HepG2 (cell line): ENCODE measurements at regions not wholly inside any gene's neighbourhood (a gene's known extent, or its start where the extent isn't known, plus 50 kb on each side); places are given as distances from the start of the nearest gene placed in this dataset.

Experiments
- ATAC-seq: fragments of 200-7000 bp; cut with Tn5 transposase; 3 replicates; pipeline ENCODE4 v1.9.1; 2020; ENCODE audit warnings: mild to moderate bottlenecking, moderate library complexity
- BruUV-seq: library from RNA; stranded (reverse); fragments of 400-500 nt; replicated peaks from 2 replicates; lab custom pipeline; 2021; lab: Mats Ljungman, UMichigan
- CTCF ChIA-PET: fragments of 300-600 bp; formaldehyde crosslinking; extraction: SDS; loops from one replicate; lab custom pipeline; 2021; ENCODE audit warnings: low total read pairs, inconsistent platforms, low intra/inter-chr PET ratio; lab: Yijun Ruan, JAX
- POLR2A ChIA-PET: fragments of 350-600 bp; sonication (Branson Sonifier 250); formaldehyde crosslinking; loops from one replicate; lab custom pipeline; 2020; ENCODE audit warnings: antibody characterized with exemption, inconsistent platforms; lab: Yijun Ruan, JAX
- DNase-seq: peaks from one replicate; pipeline ENCODE4 v3.0.0-alpha.2; 2015; ENCODE audit warnings: low spot score
- FAIRE-seq: peaks from 3 replicates; lab custom pipeline; 2011; peaks lifted over from hg19 to GRCh38; lab: Jason Lieb, UNC
- H2AFZ ChIP-seq: one replicate; pipeline ENCODE4 v1.6.1; 2011; ENCODE audit warnings: low read length, inconsistent platforms
- H3K27ac ChIP-seq: fragments of 300-600 bp; 3 replicates; pipeline ENCODE4 v1.8.0; 2011; ENCODE audit warnings: mixed run types, mild to moderate bottlenecking, mixed read lengths, low read length, inconsistent platforms; ENCODE audit not compliant: insufficient read depth; ENCODE audit errors: extremely low read length
- H3K27me3 ChIP-seq, 2 experiments: fragments of 200-600 bp in 1 of 2; 2 replicates in 1 of 2; 3 replicates in 1 of 2; pipeline versions ENCODE4 v1.6.0 to v1.8.0; 2011; ENCODE audit warnings: low read length in 2 of 2, mild to moderate bottlenecking in 2 of 2, moderate library complexity in 2 of 2, inconsistent platforms in 1 of 2; ENCODE audit not compliant: insufficient read depth in 2 of 2, control insufficient read depth in 1 of 2
- H3K36me3 ChIP-seq, 2 experiments: fragments of 200-600 bp in 1 of 2; replicated peaks in 1 of 2; 2 replicates in 1 of 2; 3 replicates in 1 of 2; pipeline versions ENCODE4 v1.5.1 to v1.8.0; 2011; ENCODE audit warnings: low read length in 2 of 2, inconsistent platforms in 1 of 2; ENCODE audit not compliant: insufficient read depth in 2 of 2, control insufficient read depth in 1 of 2
- H3K4me1 ChIP-seq: 2 replicates; pipeline ENCODE4 v1.5.1; 2012; ENCODE audit warnings: low read length, inconsistent platforms; ENCODE audit not compliant: insufficient read depth
- H3K4me2 ChIP-seq: 2 replicates; pipeline ENCODE4 v1.6.0; 2011; ENCODE audit warnings: low read depth, low read length, inconsistent platforms
- H3K4me3 ChIP-seq, 3 experiments: fragments of 200-600 bp in 1 of 3; sonication (generic), shearing (Covaris generic) in 1 of 3; replicated peaks in 1 of 3; 2 replicates each; pipeline ENCODE4 v1.5.1; 2011 to 2016; ENCODE audit warnings: low read length in 3 of 3, inconsistent platforms in 2 of 3, low read depth in 2 of 3, mild to moderate bottlenecking in 2 of 3, control low read depth in 1 of 3, mixed read lengths in 1 of 3; ENCODE audit not compliant: insufficient read depth in 1 of 3
- H3K79me2 ChIP-seq: one replicate; pipeline ENCODE4 v1.6.1; 2011; ENCODE audit warnings: low read length, inconsistent platforms; ENCODE audit not compliant: insufficient read depth
- H3K9ac ChIP-seq: 2 replicates; pipeline ENCODE4 v1.6.0; 2011; ENCODE audit warnings: mild to moderate bottlenecking, low read depth, low read length, inconsistent platforms; ENCODE audit not compliant: insufficient read depth
- H3K9me3 ChIP-seq: 2 replicates; pipeline ENCODE4 v1.5.1; 2012; ENCODE audit warnings: mild to moderate bottlenecking, low read length
- H4K20me1 ChIP-seq: 2 replicates; pipeline ENCODE4 v1.6.0; 2011; ENCODE audit warnings: inconsistent platforms, mild to moderate bottlenecking, low read length, moderate library complexity; ENCODE audit not compliant: insufficient read depth
- ATM ChIP-seq: fragments of 450-650 bp; IDR thresholded peaks from 2 replicates; pipeline ENCODE4 v1.7.1; 2017; ENCODE audit warnings: mild to moderate bottlenecking, borderline replicate concordance
- BHLHE40 ChIP-seq: IDR thresholded peaks from 2 replicates; pipeline ENCODE4 v1.6.1; 2011; ENCODE audit warnings: low read length, improper control_type of control experiment
- GRHL1 ChIP-seq: sonication (generic); formaldehyde crosslinking; conservative IDR thresholded peaks from 2 replicates; pipeline ENCODE4 v1.8.0; 2022; ENCODE audit warnings: missing genetic modification reagents
- ISX ChIP-seq: sonication (generic); formaldehyde crosslinking; conservative IDR thresholded peaks from 2 replicates; pipeline ENCODE4 v1.5.0; 2020; ENCODE audit warnings: missing genetic modification reagents
- NFYC ChIP-seq: IDR thresholded peaks from 2 replicates; pipeline ENCODE4 v1.6.1; 2016; ENCODE audit warnings: missing genetic modification reagents, missing compliant biosample characterization
- NONO ChIP-seq, 2 experiments: fragments of 450-650 bp in 1 of 2; sonication (generic) in 1 of 2; formaldehyde crosslinking in 1 of 2; IDR thresholded peaks in 1 of 2; conservative IDR thresholded peaks in 1 of 2; 2 replicates each; pipeline versions ENCODE4 v1.6.1 to v1.8.0; 2017 to 2022; ENCODE audit warnings: mild to moderate bottlenecking in 1 of 2, missing genetic modification reagents in 1 of 2, moderate library complexity in 1 of 2
- SNAI1 ChIP-seq: sonication (generic); formaldehyde crosslinking; IDR thresholded peaks from 2 replicates; pipeline ENCODE4 v1.5.0; 2020; ENCODE audit warnings: mild to moderate bottlenecking, missing genetic modification reagents, borderline replicate concordance
- TBX2 ChIP-seq: sonication (generic); formaldehyde crosslinking; IDR thresholded peaks from 2 replicates; pipeline ENCODE4 v1.5.0; 2020; ENCODE audit warnings: missing genetic modification reagents, mild to moderate bottlenecking, borderline replicate concordance
- UBTF ChIP-seq: sonication (generic); formaldehyde crosslinking; IDR thresholded peaks from 2 replicates; pipeline ENCODE4 v1.4.0; 2020; ENCODE audit warnings: mild to moderate bottlenecking, missing genetic modification reagents
- ZNF225 ChIP-seq: sonication (generic); formaldehyde crosslinking; IDR thresholded peaks from 2 replicates; pipeline ENCODE4 v1.4.0; 2020; ENCODE audit warnings: mild to moderate bottlenecking, missing genetic modification reagents
- ZNF503 ChIP-seq: sonication (generic); formaldehyde crosslinking; IDR thresholded peaks from 2 replicates; pipeline ENCODE4 v1.4.0; 2020; ENCODE audit warnings: missing genetic modification reagents
- whole genome bisulfite sequencing: methylation state at CpG from one replicate; pipeline ENCODE4 v1.1.6; 2017; ENCODE audit warnings: low lambda C conversion rate; 5-methylcytosine and 5-hydroxymethylcytosine counted together
- in situ Hi-C: cut with HindIII; loops from 2 replicates; pipeline ENCODE4 v1.10.0; 2017; ENCODE audit warnings: low pct_unique_long_range_greater_than_20kb; ENCODE audit not compliant: extremely low pct_ligation_motif_present
- intact Hi-C: fragments of 100-400 bp; cut with micrococcal nuclease; formaldehyde crosslinking; loops from one replicate; pipeline ENCODE4 v1.10.0; 2022; ENCODE audit not compliant: unreplicated experiment

DNA sequence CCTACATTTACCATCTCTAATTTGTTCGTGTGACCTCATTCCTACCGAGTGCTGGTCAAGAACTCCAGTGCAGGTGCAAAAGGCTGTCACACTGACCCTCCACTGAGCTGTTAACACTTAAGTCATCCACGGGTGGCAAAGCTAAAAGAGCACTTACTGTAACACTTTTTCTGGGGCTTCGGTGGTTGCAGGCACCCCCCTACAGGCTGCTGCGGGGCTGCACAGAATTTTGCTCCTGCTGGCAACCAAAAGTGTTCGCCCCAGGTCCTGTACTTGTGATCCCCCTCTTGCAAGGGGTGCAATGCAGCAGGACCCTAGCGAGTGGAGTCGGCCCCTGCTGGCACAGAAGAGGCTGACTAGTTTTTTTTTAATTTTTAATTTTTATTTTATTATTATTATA, 298.9 kb upstream of the CNTNAP2 start:
- no peak for FAIRE-seq
- Histone ChIP-seq H3K4me2 (no peak overlapping the region), H2AFZ (no peak overlapping the region), H3K36me3 (no peaks in the 10 kb centered on the region), H3K9ac (no peak overlapping the region), H3K27me3 (no peaks in the 10 kb centered on the region), H3K79me2 (no peaks in the 10 kb centered on the region), H4K20me1 (no peaks in the 10 kb centered on the region), H3K27ac (no peak overlapping the region), H3K9me3 (peaks cover 79% of the 10 kb centered on the region), H3K4me1 (no peaks in the 10 kb centered on the region), H3K4me3 (no peak overlapping the region)
- no peak for ATAC-seq
- no peak for DNase-seq
- ChIA-PET CTCF (no interaction called here), POLR2A (no interaction called here)
- in situ Hi-C loops (no loop called here), intact Hi-C loops (no loop called here)
- BruUV-seq, result no TSS peak
- no peak for TF ChIP-seq SNAI1
- TF ChIP-seq NFYC (CRISPR knock-in tag), result no peak
- no peak for TF ChIP-seq NONO (IDR thresholded peaks at IDR 0.05)
- no peak for TF ChIP-seq NONO (CRISPR knock-in tag; conservative IDR thresholded peaks at IDR 0.05)
- no peak for TF ChIP-seq ZNF225 (CRISPR knock-in tag)
- TF ChIP-seq ISX, result no peak
- TF ChIP-seq BHLHE40, result no peak
- TF ChIP-seq TBX2 (CRISPR knock-in tag), result no peak
- 13% methylated on average over 8 of the region's 8 CpGs for WGBS

DNA sequence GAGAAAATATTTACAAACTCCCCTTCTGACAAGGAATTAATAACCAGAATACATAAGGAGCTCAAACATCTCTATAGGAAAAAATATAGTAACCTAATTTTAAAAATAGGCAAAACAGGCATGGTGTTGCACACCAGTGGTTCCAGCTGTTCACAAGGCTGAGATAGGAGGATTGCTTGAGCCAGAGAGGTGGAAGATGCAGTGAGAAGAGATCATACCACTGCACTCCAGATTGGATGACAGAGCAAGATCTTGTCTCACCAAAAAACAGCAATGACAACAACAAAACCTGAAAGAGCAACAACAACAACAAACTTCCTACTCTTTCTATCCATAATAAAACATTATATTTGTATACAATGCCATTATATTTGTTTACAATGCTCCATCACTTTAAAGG, 304.4 kb upstream of the CNTNAP2 start:
- Histone ChIP-seq H3K4me2 (no peak overlapping the region), H3K36me3 (no peaks in the 10 kb centered on the region), H3K79me2 (no peaks in the 10 kb centered on the region), H3K27me3 (no peaks in the 10 kb centered on the region)
- no peak for FAIRE-seq
- ATAC-seq, result no peak
- intact Hi-C loops, result no loop called here
- no peak for DNase-seq
- no peak for TF ChIP-seq ATM
- no peak for TF ChIP-seq ZNF503
- no peak for TF ChIP-seq UBTF
- TF ChIP-seq GRHL1 (CRISPR knock-in tag), result no peak
- TF ChIP-seq, all 625 proteins: peak for 0
- Histone ChIP-seq H3K4me3 (no peak overlapping the region), H4K20me1 (no peaks in the 10 kb centered on the region), H3K9ac (no peak overlapping the region), H3K9me3 (peaks cover 82% of the 10 kb centered on the region), H2AFZ (no peak overlapping the region), H3K4me1 (no peaks in the 10 kb centered on the region), H3K27ac (no peak overlapping the region)
- no TSS peak for BruUV-seq
- POLR2A ChIA-PET, result no interaction called here
- in situ Hi-C loops, result no loop called here
- CTCF ChIA-PET, result no interaction called here
